Peyer's patch (tissue), 4 donors: ENCODE measurements at regions not wholly inside any gene's neighbourhood (a gene's known extent, or its start where the extent isn't known, plus 50 kb on each side); places are given as distances from the start of the nearest gene placed in this dataset.

ENCODE experiments used
- CTCF ChIP-seq, 6 experiments: fragments of 450-650 bp in 4 of 6; fragments of 200-600 bp in 2 of 6; sonication (generic) in 1 of 6; IDR thresholded peaks; one replicate each; pipeline ENCODE4 v1.5.1; 2017 to 2019; ENCODE audit warnings: antibody characterized with exemption in 6 of 6, mild to moderate bottlenecking in 3 of 6, moderate library complexity in 1 of 6
- POLR2A ChIP-seq, 2 donors: fragments of 450-650 bp; IDR thresholded peaks; one replicate each; pipeline ENCODE4 v1.5.1; 2017; ENCODE audit warnings: antibody characterized with exemption in 2 of 2, mild to moderate bottlenecking in 2 of 2, moderate library complexity in 2 of 2

GRCh38 chr13:71149498-71150363 lies 717.3 kb downstream of the DACH1 start:
- TF ChIP-seq CTCF (IDR thresholded peaks at IDR 0.05) (no peak), POLR2A (IDR thresholded peaks at IDR 0.05) (no peak)
